ENCODE measurements at regions not wholly inside any gene's neighbourhood (a gene's known extent, or its start where the extent isn't known, plus 50 kb on each side); places are given as distances from the start of the nearest gene placed in this dataset.

GRCh38 chr18:55735969-55736368 is 148.0 kb upstream of the TCF4 start:
- no peak for TF ChIP-seq POLR2A (IDR thresholded peaks at IDR 0.05; ENCODE audit: low read length)
- no peak for TF ChIP-seq PBX3 (IDR thresholded peaks at IDR 0.05)
- no peak for TF ChIP-seq CTCF (IDR thresholded peaks at IDR 0.05)
- TF ChIP-seq MYC (IDR thresholded peaks at IDR 0.05; ENCODE audit: borderline replicate concordance, low read length), result no peak
- TF ChIP-seq HMGXB4 (CRISPR knock-in tag; IDR thresholded peaks at IDR 0.05; ENCODE audit: borderline replicate concordance), result no peak
- TF ChIP-seq ZC3H11A (IDR thresholded peaks at IDR 0.05), result no peak
- TF ChIP-seq CEBPB (IDR thresholded peaks at IDR 0.05), result no peak
- no peak for TF ChIP-seq SREBF2 (IDR thresholded peaks at IDR 0.05)
- no peak for TF ChIP-seq SMC3 (IDR thresholded peaks at IDR 0.05)
- no peak for TF ChIP-seq KDM1A (IDR thresholded peaks at IDR 0.05; ENCODE audit: low read depth)
